Endodermal cell (in vitro differentiated cells): ENCODE measurements at regions not wholly inside any gene's neighbourhood (a gene's known extent, or its start where the extent isn't known, plus 50 kb on each side); places are given as distances from the start of the nearest gene placed in this dataset.

Experiments used
- DNase-seq: peaks from one replicate; pipeline ENCODE4 v3.0.0-alpha.2; 2017
- H3K27ac ChIP-seq: 2 replicates; pipeline ENCODE4 v1.5.1; 2013; ENCODE audit warnings: mild to moderate bottlenecking, low read depth, low read length, moderate library complexity
- H3K27me3 ChIP-seq: 2 replicates; pipeline ENCODE4 v1.6.1; 2013; ENCODE audit warnings: mild to moderate bottlenecking, low read length, moderate library complexity; ENCODE audit not compliant: insufficient read depth, control insufficient read depth, poor library complexity, severe bottlenecking
- H3K36me3 ChIP-seq: 2 replicates; pipeline ENCODE4 v1.7.0; 2013; ENCODE audit warnings: mild to moderate bottlenecking, low read length, moderate library complexity; ENCODE audit not compliant: control insufficient read depth, insufficient read depth
- H3K4me1 ChIP-seq: one replicate; pipeline ENCODE4 v1.7.0; 2013; ENCODE audit warnings: low read length; ENCODE audit not compliant: control insufficient read depth, insufficient read depth
- H3K4me3 ChIP-seq: 2 replicates; pipeline ENCODE4 v1.5.1; 2013; ENCODE audit warnings: mild to moderate bottlenecking, low read length, moderate library complexity
- H3K9ac ChIP-seq: 2 replicates; pipeline ENCODE4 v1.6.1; 2013; ENCODE audit warnings: mild to moderate bottlenecking, low read length, moderate library complexity; ENCODE audit not compliant: poor library complexity, severe bottlenecking; ENCODE audit errors: extremely low read depth
- H3K9me3 ChIP-seq: 2 replicates; pipeline ENCODE4 v1.6.1; 2013; ENCODE audit warnings: mild to moderate bottlenecking, low read length, moderate library complexity; ENCODE audit not compliant: control insufficient read depth
- H3K27ac Mint-ChIP-seq: 2 replicates; pipeline ENCODE4 v1.8.0; 2020; ENCODE audit warnings: mixed read lengths
- H3K27me3 Mint-ChIP-seq: 2 replicates; pipeline ENCODE4 v1.8.0; 2021; ENCODE audit warnings: mild to moderate bottlenecking, mixed read lengths; ENCODE audit not compliant: insufficient read depth
- H3K36me3 Mint-ChIP-seq: 2 replicates; pipeline ENCODE4 v1.8.0; 2020; ENCODE audit warnings: low read depth, mixed read lengths
- H3K4me1 Mint-ChIP-seq: 2 replicates; pipeline ENCODE4 v1.8.0; 2020; ENCODE audit warnings: mixed read lengths
- H3K4me3 Mint-ChIP-seq: 2 replicates; pipeline ENCODE4 v1.8.0; 2020; ENCODE audit warnings: mild to moderate bottlenecking, moderate library complexity, mixed read lengths
- H3K9me3 Mint-ChIP-seq: 2 replicates; pipeline ENCODE4 v1.8.0; 2020; ENCODE audit warnings: mild to moderate bottlenecking, mixed read lengths
- CTCF ChIP-seq: fragments of 200-600 bp; sonication (generic); conservative IDR thresholded peaks from 2 replicates; pipeline ENCODE4 v1.5.0; 2021; ENCODE audit warnings: antibody characterized with exemption, mild to moderate bottlenecking
- WGBS, 2 experiments: methylation state at CpG; one replicate each; pipeline versions ENCODE4 v1.1.5 to v1.1.7; 2013; ENCODE audit warnings: missing lambda C conversion rate in 2 of 2, mixed read lengths in 1 of 2; ENCODE audit not compliant: insufficient coverage in 1 of 2, insufficient read length in 1 of 2; 5-methylcytosine and 5-hydroxymethylcytosine counted together

- Mint-ChIP-seq H3K27me3 (no peaks in the 10 kb centered on the region), H3K4me1 (peaks cover 7% of the 10 kb centered on the region), H3K9me3 (no peaks in the 10 kb centered on the region), H3K36me3 (no peaks in the 10 kb centered on the region), H3K4me3 (no peak overlapping the region), H3K27ac (no peak overlapping the region)
- Histone ChIP-seq H3K4me1 (no peaks in the 10 kb centered on the region), H3K27ac (no peak overlapping the region), H3K4me3 (no peak overlapping the region), H3K9ac (no peak overlapping the region), H3K36me3 (no peaks in the 10 kb centered on the region), H3K27me3 (no peaks in the 10 kb centered on the region), H3K9me3 (no peaks in the 10 kb centered on the region)
- 90 to 97% methylated on average over 3 of the region's 3 CpGs for WGBS, 2 experiments
- DNase-seq: no peak
- no peak for TF ChIP-seq CTCF
Observed at GRCh38 chr6:3559561-3559960, 102.7 kb upstream of the SLC22A23 start.

GRCh38 chr6:3557336-3557735 lies 100.5 kb upstream of the SLC22A23 start:
- Histone ChIP-seq H3K36me3 (no peaks in the 10 kb centered on the region), H3K4me1 (no peaks in the 10 kb centered on the region)
- H3K36me3 Mint-ChIP-seq: no peaks in the 10 kb centered on the region

GRCh38 chr6:3553254-3553653 lies 96.4 kb upstream of the SLC22A23 start:
- no peak overlapping the region for H3K4me3 Mint-ChIP-seq
- no peak overlapping the region for H3K27ac Mint-ChIP-seq
- H3K4me1 Mint-ChIP-seq: no peaks in the 10 kb centered on the region
- H3K9ac ChIP-seq: no peak overlapping the region
- TF ChIP-seq CTCF: no peak
- H3K9me3 Mint-ChIP-seq: peaks cover 3% of the 10 kb centered on the region
- no peaks in the 10 kb centered on the region for H3K36me3 ChIP-seq
- no peak for DNase-seq
- peaks cover 3% of the 10 kb centered on the region for H3K9me3 ChIP-seq
- no peaks in the 10 kb centered on the region for H3K4me1 ChIP-seq
- H3K27me3 Mint-ChIP-seq: peaks cover 18% of the 10 kb centered on the region
- H3K27ac ChIP-seq: no peak overlapping the region
- H3K36me3 Mint-ChIP-seq: no peaks in the 10 kb centered on the region
- no peak overlapping the region for H3K4me3 ChIP-seq
- peaks cover 6% of the 10 kb centered on the region for H3K27me3 ChIP-seq

More at GRCh38 chr6:3557336-3557735, 100.5 kb upstream of the SLC22A23 start:
- Histone ChIP-seq H3K4me3 (no peak overlapping the region), H3K9me3 (peaks cover 2% of the 10 kb centered on the region), H3K9ac (no peak overlapping the region), H3K27me3 (no peaks in the 10 kb centered on the region), H3K27ac (no peak overlapping the region)
- Mint-ChIP-seq H3K27ac (no peak overlapping the region), H3K27me3 (no peaks in the 10 kb centered on the region), H3K9me3 (peaks cover 3% of the 10 kb centered on the region), H3K4me1 (peaks cover 6% of the 10 kb centered on the region), H3K4me3 (no peak overlapping the region)
- 86% methylated on average over 3 of the region's 3 CpGs; no CpG with 5 or more reads in 1 of the 2 experiments for WGBS, 2 experiments
- DNase-seq: no peak
- TF ChIP-seq CTCF: no peak
